ENCODE measurements at regions not wholly inside any gene's neighbourhood (a gene's known extent, or its start where the extent isn't known, plus 50 kb on each side); places are given as distances from the start of the nearest gene placed in this dataset.

- DNase-seq (ENCODE audit: insufficient read length, low spot score, missing footprints): no peak
- no peak overlapping the region for H3K27ac ChIP-seq (ENCODE audit: low read depth, low read length)
- H3K9me3 ChIP-seq (ENCODE audit: low read depth, low read length): no peaks in the 10 kb centered on the region
- H3K4me1 ChIP-seq (ENCODE audit: insufficient read depth, low read length): no peaks in the 10 kb centered on the region
- H2AFZ ChIP-seq (ENCODE audit: low read length): no peak overlapping the region
- no peak for TF ChIP-seq CTCF (IDR thresholded peaks at IDR 0.05; ENCODE audit: extremely low read depth, low read depth, low read length)
- H3K79me2 ChIP-seq (ENCODE audit: insufficient read depth, low read length): no peaks in the 10 kb centered on the region
- no peaks in the 10 kb centered on the region for H4K20me1 ChIP-seq (ENCODE audit: insufficient read depth, low read length)
- H3K4me3 ChIP-seq (ENCODE audit: insufficient read depth, low read length): no peak overlapping the region
- H3K36me3 ChIP-seq (ENCODE audit: insufficient read depth, low read length): no peaks in the 10 kb centered on the region
- H3K27me3 ChIP-seq (ENCODE audit: insufficient read depth, low read length): no peaks in the 10 kb centered on the region
- H3K4me2 ChIP-seq (ENCODE audit: insufficient read depth, low read length): no peak overlapping the region
Measured at GRCh38 chr20:59385038-59385437, 84.6 kb downstream of the EDN3 start.

GRCh38 chr20:59385480-59385879 is 85.1 kb downstream of the EDN3 start:
- H3K4me1 ChIP-seq (ENCODE audit: insufficient read depth, low read length): no peaks in the 10 kb centered on the region
- no peak for DNase-seq (ENCODE audit: insufficient read length, low spot score, missing footprints)
- no peak for TF ChIP-seq CTCF (IDR thresholded peaks at IDR 0.05; ENCODE audit: extremely low read depth, low read depth, low read length)
- H3K27me3 ChIP-seq (ENCODE audit: insufficient read depth, low read length): no peaks in the 10 kb centered on the region
- H3K79me2 ChIP-seq (ENCODE audit: insufficient read depth, low read length): no peaks in the 10 kb centered on the region
- no peaks in the 10 kb centered on the region for H4K20me1 ChIP-seq (ENCODE audit: insufficient read depth, low read length)
- H3K9me3 ChIP-seq (ENCODE audit: low read depth, low read length): no peaks in the 10 kb centered on the region
- H3K27ac ChIP-seq (ENCODE audit: low read depth, low read length): no peak overlapping the region
- no peak overlapping the region for H2AFZ ChIP-seq (ENCODE audit: low read length)
- no peak overlapping the region for H3K4me3 ChIP-seq (ENCODE audit: insufficient read depth, low read length)
- H3K4me2 ChIP-seq (ENCODE audit: insufficient read depth, low read length): no peak overlapping the region
- H3K36me3 ChIP-seq (ENCODE audit: insufficient read depth, low read length): no peaks in the 10 kb centered on the region

GRCh38 chr20:59386809-59387208 is 86.4 kb downstream of the EDN3 start:
- H3K9me3 ChIP-seq (ENCODE audit: low read depth, low read length): no peaks in the 10 kb centered on the region
- no peak for TF ChIP-seq CTCF (IDR thresholded peaks at IDR 0.05; ENCODE audit: extremely low read depth, low read depth, low read length)
- H3K36me3 ChIP-seq (ENCODE audit: insufficient read depth, low read length): no peaks in the 10 kb centered on the region
- no peaks in the 10 kb centered on the region for H3K4me1 ChIP-seq (ENCODE audit: insufficient read depth, low read length)
- no peak overlapping the region for H3K4me2 ChIP-seq (ENCODE audit: insufficient read depth, low read length)
- H3K4me3 ChIP-seq (ENCODE audit: insufficient read depth, low read length): no peak overlapping the region
- H3K27me3 ChIP-seq (ENCODE audit: insufficient read depth, low read length): no peaks in the 10 kb centered on the region
- no peak for DNase-seq (ENCODE audit: insufficient read length, low spot score, missing footprints)
- no peaks in the 10 kb centered on the region for H4K20me1 ChIP-seq (ENCODE audit: insufficient read depth, low read length)
- no peak overlapping the region for H2AFZ ChIP-seq (ENCODE audit: low read length)
- no peaks in the 10 kb centered on the region for H3K79me2 ChIP-seq (ENCODE audit: insufficient read depth, low read length)
- no peak overlapping the region for H3K27ac ChIP-seq (ENCODE audit: low read depth, low read length)

- Histone ChIP-seq H3K4me1 (ENCODE audit: insufficient read depth, low read length) (no peaks in the 10 kb centered on the region), H3K4me2 (ENCODE audit: insufficient read depth, low read length) (no peak overlapping the region), H3K36me3 (ENCODE audit: insufficient read depth, low read length) (no peaks in the 10 kb centered on the region), H4K20me1 (ENCODE audit: insufficient read depth, low read length) (no peaks in the 10 kb centered on the region), H3K27me3 (ENCODE audit: insufficient read depth, low read length) (no peaks in the 10 kb centered on the region), H3K9me3 (ENCODE audit: low read depth, low read length) (no peaks in the 10 kb centered on the region), H3K79me2 (ENCODE audit: insufficient read depth, low read length) (no peaks in the 10 kb centered on the region), H3K27ac (ENCODE audit: low read depth, low read length) (no peak overlapping the region), H3K4me3 (ENCODE audit: insufficient read depth, low read length) (no peak overlapping the region), H2AFZ (ENCODE audit: low read length) (no peak overlapping the region)
- TF ChIP-seq CTCF (IDR thresholded peaks at IDR 0.05; ENCODE audit: extremely low read depth, low read depth, low read length): no peak
- DNase-seq (ENCODE audit: insufficient read length, low spot score, missing footprints): no peak
Measured at GRCh38 chr20:59387891-59388290, 87.5 kb downstream of the EDN3 start.
